Neural progenitor cell (in vitro differentiated cells): ENCODE measurements at regions not wholly inside any gene's neighbourhood (a gene's known extent, or its start where the extent isn't known, plus 50 kb on each side); places are given as distances from the start of the nearest gene placed in this dataset.

Experiments
- DNase-seq: peaks from one replicate; pipeline ENCODE4 v3.0.0-alpha.2; 2016; ENCODE audit warnings: low spot score
- H2AFZ ChIP-seq: fragments of 200-600 bp; sonication (generic); replicated peaks from 2 replicates; pipeline ENCODE4 v1.6.1; 2016; ENCODE audit warnings: antibody characterized with exemption
- H3F3A ChIP-seq: fragments of 200-600 bp; sonication (generic); 2 replicates; pipeline ENCODE4 v1.6.1; 2016; ENCODE audit warnings: antibody characterized with exemption, low read depth
- H3K27ac ChIP-seq: fragments of 200-600 bp; sonication (generic); 2 replicates; pipeline ENCODE4 v1.5.1; 2016; ENCODE audit warnings: mild to moderate bottlenecking
- H3K27me3 ChIP-seq: fragments of 200-600 bp; sonication (generic); 2 replicates; pipeline ENCODE4 v1.6.1; 2016; ENCODE audit warnings: mild to moderate bottlenecking, moderate library complexity
- H3K36me3 ChIP-seq: fragments of 200-600 bp; sonication (generic); 2 replicates; pipeline ENCODE4 v1.5.1; 2016
- H3K4me1 ChIP-seq: fragments of 200-600 bp; sonication (generic); 2 replicates; pipeline ENCODE4 v1.6.1; 2016; ENCODE audit warnings: mixed run types
- H3K4me2 ChIP-seq: fragments of 200-600 bp; sonication (generic); 2 replicates; pipeline ENCODE4 v1.6.1; 2016
- H3K4me3 ChIP-seq: fragments of 200-600 bp; sonication (generic); 2 replicates; pipeline ENCODE4 v1.5.1; 2016
- H3K79me2 ChIP-seq: fragments of 200-600 bp; sonication (generic); 2 replicates; pipeline ENCODE4 v1.6.1; 2016; ENCODE audit warnings: low read depth
- H3K9ac ChIP-seq: fragments of 200-600 bp; sonication (generic); 2 replicates; pipeline ENCODE4 v1.6.1; 2016
- H3K9me3 ChIP-seq: fragments of 200-600 bp; sonication (generic); 2 replicates; pipeline ENCODE4 v1.5.1; 2016; ENCODE audit warnings: low read depth
- H4K20me1 ChIP-seq: fragments of 200-600 bp; sonication (generic); 2 replicates; pipeline ENCODE4 v1.6.1; 2016; ENCODE audit warnings: low read depth
- H3K27ac Mint-ChIP-seq: 3 replicates; pipeline ENCODE4 v1.8.0; 2021; ENCODE audit warnings: mixed read lengths
- H3K27me3 Mint-ChIP-seq: 2 replicates; pipeline ENCODE4 v1.8.0; 2022; ENCODE audit warnings: low read depth, mild to moderate bottlenecking, inconsistent platforms, moderate library complexity, mixed read lengths; ENCODE audit not compliant: insufficient read depth
- H3K36me3 Mint-ChIP-seq: 3 replicates; pipeline ENCODE4 v1.8.0; 2021; ENCODE audit warnings: mixed read lengths
- H3K4me1 Mint-ChIP-seq: 3 replicates; pipeline ENCODE4 v1.8.0; 2021; ENCODE audit warnings: mixed read lengths
- H3K4me3 Mint-ChIP-seq: 3 replicates; pipeline ENCODE4 v1.8.0; 2021; ENCODE audit warnings: mild to moderate bottlenecking, moderate library complexity, mixed read lengths
- H3K9me3 Mint-ChIP-seq: 3 replicates; pipeline ENCODE4 v1.8.0; 2020; ENCODE audit warnings: mixed read lengths
- EZH2 ChIP-seq: fragments of 200-600 bp; sonication (generic); IDR thresholded peaks from 2 replicates; pipeline ENCODE4 v1.6.1; 2017; ENCODE audit warnings: antibody characterized with exemption, mild to moderate bottlenecking, moderate library complexity
- EZH2phosphoT487 ChIP-seq: fragments of 200-600 bp; sonication (generic); IDR thresholded peaks from 2 replicates; pipeline ENCODE4 v1.6.1; 2017; ENCODE audit warnings: antibody characterized with exemption
- TF ChIP-seq, protein P1 (sequence below): fragments of 200-600 bp; sonication (generic); IDR thresholded peaks from 2 replicates; pipeline ENCODE4 v1.5.1; 2017; ENCODE audit warnings: antibody characterized with exemption, mild to moderate bottlenecking

DNA sequence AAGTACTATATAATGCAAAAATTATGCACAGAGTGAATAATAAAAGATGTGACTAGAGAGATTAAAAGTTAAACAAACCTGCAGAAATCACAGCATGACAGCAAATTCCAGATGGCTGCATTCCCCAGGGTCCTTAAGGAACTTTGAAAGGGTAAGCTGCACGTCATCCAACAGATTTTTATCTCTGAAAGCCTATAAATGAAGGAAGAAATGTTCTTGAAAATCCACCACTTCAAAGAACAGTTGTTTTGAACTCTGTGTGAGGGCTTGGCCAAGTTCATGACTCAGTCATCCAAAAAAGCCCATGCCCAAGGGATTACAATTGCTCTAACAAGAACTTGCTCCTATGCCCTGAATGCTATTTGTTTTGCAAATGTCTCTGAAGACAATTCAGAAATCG lies 603.6 kb downstream of the PLOD2 start:
- no peaks in the 10 kb centered on the region for H4K20me1 ChIP-seq
- no peaks in the 10 kb centered on the region for H3K79me2 ChIP-seq
- no peak for DNase-seq
- no peaks in the 10 kb centered on the region for H3K27me3 ChIP-seq
- Mint-ChIP-seq H3K4me1 (peaks cover 23% of the 10 kb centered on the region), H3K4me3 (no peak overlapping the region), H3K27ac (no peak overlapping the region), H3K36me3 (peaks cover 4% of the 10 kb centered on the region), H3K9me3 (peaks cover 21% of the 10 kb centered on the region), H3K27me3 (peaks cover 7% of the 10 kb centered on the region)
- H3K4me3 ChIP-seq: no peak overlapping the region
- no peaks in the 10 kb centered on the region for H3K9me3 ChIP-seq
- H3K36me3 ChIP-seq: no peaks in the 10 kb centered on the region
- TF ChIP-seq, protein P1, sequence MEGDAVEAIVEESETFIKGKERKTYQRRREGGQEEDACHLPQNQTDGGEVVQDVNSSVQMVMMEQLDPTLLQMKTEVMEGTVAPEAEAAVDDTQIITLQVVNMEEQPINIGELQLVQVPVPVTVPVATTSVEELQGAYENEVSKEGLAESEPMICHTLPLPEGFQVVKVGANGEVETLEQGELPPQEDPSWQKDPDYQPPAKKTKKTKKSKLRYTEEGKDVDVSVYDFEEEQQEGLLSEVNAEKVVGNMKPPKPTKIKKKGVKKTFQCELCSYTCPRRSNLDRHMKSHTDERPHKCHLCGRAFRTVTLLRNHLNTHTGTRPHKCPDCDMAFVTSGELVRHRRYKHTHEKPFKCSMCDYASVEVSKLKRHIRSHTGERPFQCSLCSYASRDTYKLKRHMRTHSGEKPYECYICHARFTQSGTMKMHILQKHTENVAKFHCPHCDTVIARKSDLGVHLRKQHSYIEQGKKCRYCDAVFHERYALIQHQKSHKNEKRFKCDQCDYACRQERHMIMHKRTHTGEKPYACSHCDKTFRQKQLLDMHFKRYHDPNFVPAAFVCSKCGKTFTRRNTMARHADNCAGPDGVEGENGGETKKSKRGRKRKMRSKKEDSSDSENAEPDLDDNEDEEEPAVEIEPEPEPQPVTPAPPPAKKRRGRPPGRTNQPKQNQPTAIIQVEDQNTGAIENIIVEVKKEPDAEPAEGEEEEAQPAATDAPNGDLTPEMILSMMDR: no peak
- TF ChIP-seq EZH2 (no peak), EZH2phosphoT487 (no peak)
- H3K9ac ChIP-seq: no peak overlapping the region
- H3K27ac ChIP-seq: no peak overlapping the region
- H3K4me1 ChIP-seq: peaks cover 14% of the 10 kb centered on the region
- H3F3A ChIP-seq: peaks cover 5% of the 10 kb centered on the region
- H2AFZ ChIP-seq: no peak overlapping the region
- H3K4me2 ChIP-seq: no peak overlapping the region

DNA sequence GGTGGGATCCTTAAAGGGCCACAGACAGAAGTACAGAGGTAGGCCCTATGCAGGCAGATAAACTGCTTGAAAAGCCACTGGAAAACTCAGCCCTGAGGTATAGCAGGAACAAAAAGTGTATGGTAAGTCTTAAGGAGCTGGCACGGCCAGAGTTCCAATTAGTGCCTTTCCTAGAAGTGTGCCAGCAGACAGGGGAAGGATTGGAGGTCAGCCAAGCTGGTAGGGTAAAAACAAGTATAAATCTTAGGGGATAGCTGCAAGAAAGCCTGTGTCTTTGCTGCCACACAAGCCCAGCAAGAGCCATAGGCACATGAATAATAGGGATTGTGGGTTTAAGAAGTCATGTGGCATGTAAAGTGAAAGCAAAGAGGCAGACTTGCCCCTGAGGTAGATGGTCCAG lies 582.5 kb downstream of the PLOD2 start:
- H3K36me3 Mint-ChIP-seq: no peaks in the 10 kb centered on the region
- H3F3A ChIP-seq: no peaks in the 10 kb centered on the region
- TF ChIP-seq EZH2phosphoT487 (no peak), EZH2 (no peak)
- TF ChIP-seq, protein P1: no peak
- DNase-seq: no peak
- no peaks in the 10 kb centered on the region for H3K27me3 ChIP-seq
- H3K27me3 Mint-ChIP-seq: peaks cover 4% of the 10 kb centered on the region
- no peaks in the 10 kb centered on the region for H3K9me3 Mint-ChIP-seq
- H3K36me3 ChIP-seq: no peaks in the 10 kb centered on the region
- no peaks in the 10 kb centered on the region for H3K4me1 Mint-ChIP-seq
- H3K27ac ChIP-seq: no peak overlapping the region
- H3K4me3 ChIP-seq: no peak overlapping the region
- no peak overlapping the region for H2AFZ ChIP-seq
- no peaks in the 10 kb centered on the region for H3K9me3 ChIP-seq
- no peak overlapping the region for H3K9ac ChIP-seq
- H4K20me1 ChIP-seq: no peaks in the 10 kb centered on the region
- no peaks in the 10 kb centered on the region for H3K79me2 ChIP-seq
- no peak overlapping the region for H3K4me3 Mint-ChIP-seq
- H3K4me2 ChIP-seq: no peak overlapping the region
- no peak overlapping the region for H3K27ac Mint-ChIP-seq
- H3K4me1 ChIP-seq: no peaks in the 10 kb centered on the region

DNA sequence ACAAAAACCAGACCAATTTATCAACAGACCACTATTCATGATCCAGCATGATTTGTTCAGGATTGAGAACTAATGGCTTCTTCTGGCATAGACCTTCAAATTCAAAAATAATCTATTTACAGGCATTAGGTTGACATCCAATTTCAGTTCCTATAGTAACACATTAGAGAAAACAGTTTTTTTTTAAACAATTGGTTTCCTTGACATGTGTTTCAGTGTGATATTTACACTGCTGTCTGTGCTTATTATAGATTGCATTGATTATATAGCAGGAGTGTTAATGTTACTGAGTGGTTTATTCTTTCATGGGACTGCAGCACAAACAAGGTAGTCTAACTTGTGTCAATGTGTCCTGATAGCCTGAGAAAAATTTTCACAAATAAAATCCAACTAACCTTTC lies 579.3 kb downstream of the PLOD2 start:
- no peaks in the 10 kb centered on the region for H3K4me1 ChIP-seq
- Mint-ChIP-seq H3K36me3 (no peaks in the 10 kb centered on the region), H3K27ac (no peak overlapping the region), H3K4me3 (no peak overlapping the region), H3K27me3 (peaks cover 4% of the 10 kb centered on the region), H3K4me1 (peaks cover 4% of the 10 kb centered on the region), H3K9me3 (no peaks in the 10 kb centered on the region)
- no peak overlapping the region for H3K9ac ChIP-seq
- H3K4me3 ChIP-seq: no peak overlapping the region
- H4K20me1 ChIP-seq: no peaks in the 10 kb centered on the region
- H3K27ac ChIP-seq: no peak overlapping the region
- H2AFZ ChIP-seq: no peak overlapping the region
- H3K27me3 ChIP-seq: no peaks in the 10 kb centered on the region
- no peaks in the 10 kb centered on the region for H3F3A ChIP-seq
- no peaks in the 10 kb centered on the region for H3K36me3 ChIP-seq
- TF ChIP-seq EZH2phosphoT487 (no peak), EZH2 (no peak)
- TF ChIP-seq, protein P1: no peak
- H3K79me2 ChIP-seq: no peaks in the 10 kb centered on the region
- DNase-seq: no peak
- no peaks in the 10 kb centered on the region for H3K9me3 ChIP-seq
- H3K4me2 ChIP-seq: no peak overlapping the region
